MCF 10A (cell line): ENCODE measurements at regions not wholly inside any gene's neighbourhood (a gene's known extent, or its start where the extent isn't known, plus 50 kb on each side); places are given as distances from the start of the nearest gene placed in this dataset.

ENCODE experiments used
- BruUV-seq: library from RNA; stranded (reverse); fragments of 400-500 nt; replicated peaks from 2 replicates; lab custom pipeline; 2021; lab: Mats Ljungman, UMichigan
- CTCF ChIA-PET: fragments of 300-600 bp; sonication (Branson Sonifier 250); formaldehyde crosslinking; extraction: SDS; loops from one replicate; lab custom pipeline; 2021; ENCODE audit warnings: antibody characterized with exemption, inconsistent platforms; lab: Yijun Ruan, JAX
- POLR2A ChIA-PET: fragments of 300-600, 350-650 bp; sonication (Branson Sonifier 250); formaldehyde crosslinking; extraction: SDS; loops from one replicate; lab custom pipeline; 2020; ENCODE audit warnings: antibody characterized with exemption, inconsistent platforms; lab: Yijun Ruan, JAX
- DNase-seq: peaks from one replicate; pipeline ENCODE4 v3.0.0-alpha.2; 2018; ENCODE audit not compliant: unreplicated experiment
- H3K27ac Mint-ChIP-seq: one replicate; pipeline ENCODE4 v1.8.0; 2022; ENCODE audit warnings: mild to moderate bottlenecking, low read depth, mixed read lengths; ENCODE audit not compliant: unreplicated experiment
- H3K27me3 Mint-ChIP-seq: one replicate; pipeline ENCODE4 v1.8.0; 2022; ENCODE audit warnings: mixed read lengths; ENCODE audit not compliant: insufficient read depth, unreplicated experiment
- H3K36me3 Mint-ChIP-seq: one replicate; pipeline ENCODE4 v1.8.0; 2022; ENCODE audit warnings: mild to moderate bottlenecking, moderate library complexity, mixed read lengths; ENCODE audit not compliant: insufficient read depth, unreplicated experiment
- H3K4me1 Mint-ChIP-seq: one replicate; pipeline ENCODE4 v1.8.0; 2022; ENCODE audit warnings: mixed read lengths; ENCODE audit not compliant: insufficient read depth, unreplicated experiment
- H3K4me3 Mint-ChIP-seq: one replicate; pipeline ENCODE4 v1.8.0; 2022; ENCODE audit warnings: mild to moderate bottlenecking, moderate library complexity, mixed read lengths; ENCODE audit not compliant: unreplicated experiment
- H3K9me3 Mint-ChIP-seq: one replicate; pipeline ENCODE4 v1.8.0; 2022; ENCODE audit warnings: mixed read lengths; ENCODE audit not compliant: unreplicated experiment
- intact Hi-C: fragments of 100-400 bp; cut with micrococcal nuclease; formaldehyde crosslinking; loops from 2 replicates; pipeline ENCODE4 v1.14.1; 2022
- TF ChIP-seq, protein P1 (sequence below): fragments of 200-600 bp; IDR thresholded peaks from one replicate; pipeline ENCODE4 v1.8.0; 2022; ENCODE audit warnings: antibody characterized with exemption, mild to moderate bottlenecking; ENCODE audit not compliant: unreplicated experiment

GRCh38 chr15:100710744-100711515 lies 108.5 kb downstream of the ASB7 start:
- peak overlapping the region; percentile 12 for H3K27ac Mint-ChIP-seq
- H3K4me1 Mint-ChIP-seq = peaks cover 15% of the 10 kb centered on the region
- H3K9me3 Mint-ChIP-seq = peaks cover 20% of the 10 kb centered on the region
- H3K4me3 Mint-ChIP-seq = no peak overlapping the region
- intact Hi-C loops = no loop called here
- DNase-seq = no peak
- TF ChIP-seq, protein P1, sequence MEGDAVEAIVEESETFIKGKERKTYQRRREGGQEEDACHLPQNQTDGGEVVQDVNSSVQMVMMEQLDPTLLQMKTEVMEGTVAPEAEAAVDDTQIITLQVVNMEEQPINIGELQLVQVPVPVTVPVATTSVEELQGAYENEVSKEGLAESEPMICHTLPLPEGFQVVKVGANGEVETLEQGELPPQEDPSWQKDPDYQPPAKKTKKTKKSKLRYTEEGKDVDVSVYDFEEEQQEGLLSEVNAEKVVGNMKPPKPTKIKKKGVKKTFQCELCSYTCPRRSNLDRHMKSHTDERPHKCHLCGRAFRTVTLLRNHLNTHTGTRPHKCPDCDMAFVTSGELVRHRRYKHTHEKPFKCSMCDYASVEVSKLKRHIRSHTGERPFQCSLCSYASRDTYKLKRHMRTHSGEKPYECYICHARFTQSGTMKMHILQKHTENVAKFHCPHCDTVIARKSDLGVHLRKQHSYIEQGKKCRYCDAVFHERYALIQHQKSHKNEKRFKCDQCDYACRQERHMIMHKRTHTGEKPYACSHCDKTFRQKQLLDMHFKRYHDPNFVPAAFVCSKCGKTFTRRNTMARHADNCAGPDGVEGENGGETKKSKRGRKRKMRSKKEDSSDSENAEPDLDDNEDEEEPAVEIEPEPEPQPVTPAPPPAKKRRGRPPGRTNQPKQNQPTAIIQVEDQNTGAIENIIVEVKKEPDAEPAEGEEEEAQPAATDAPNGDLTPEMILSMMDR = no peak
- POLR2A ChIA-PET = interaction anchor here (3.5 kb wide), 1 partner anchor 11 kb away, joined by 35 read pairs; no protein-coding TSS in a partner anchor
- H3K36me3 Mint-ChIP-seq = peaks cover 12% of the 10 kb centered on the region
- BruUV-seq = no TSS peak
- CTCF ChIA-PET = interaction anchor here (0.5 kb wide), 1 partner anchor 379 kb away, joined by 3 read pairs; no protein-coding TSS in a partner anchor
- H3K27me3 Mint-ChIP-seq = no peaks in the 10 kb centered on the region

DNA sequence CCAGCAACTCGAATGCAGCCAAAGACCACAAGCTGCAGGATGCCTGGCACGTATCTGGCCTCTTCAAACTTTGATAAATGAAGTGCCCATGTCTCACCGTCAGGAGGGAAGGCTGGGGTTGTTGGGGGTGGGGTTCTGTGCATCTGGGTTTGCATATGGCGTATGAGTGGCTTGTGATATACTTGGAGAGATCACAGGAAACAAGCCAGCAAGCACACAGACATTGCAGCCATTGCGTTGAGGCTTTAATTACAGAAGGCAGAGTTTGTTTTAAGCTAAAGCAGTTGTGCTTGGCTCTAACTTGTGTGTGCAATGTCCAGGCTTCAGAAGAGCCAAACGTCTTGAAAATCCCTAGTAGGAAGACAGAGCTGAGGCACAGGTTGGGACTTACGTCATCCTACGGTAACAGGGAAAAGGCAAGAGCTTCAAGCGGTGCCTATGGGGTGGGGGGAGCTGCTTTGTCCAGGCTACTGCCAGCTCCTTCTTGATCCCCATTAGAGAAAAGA lies 109.2 kb downstream of the ASB7 start:
- H3K27ac Mint-ChIP-seq = peak overlapping the region; percentile 12
- H3K27me3 Mint-ChIP-seq = no peaks in the 10 kb centered on the region
- ChIA-PET POLR2A (interaction anchor here (0.9 to 3.5 kb wide), 2 partner anchors 9 to 11 kb away, joined by 3 to 35 read pairs; no protein-coding TSS in a partner anchor), CTCF (no interaction called here)
- peaks cover 20% of the 10 kb centered on the region for H3K9me3 Mint-ChIP-seq
- intact Hi-C loops = no loop called here
- TF ChIP-seq, protein P1 = no peak
- H3K4me1 Mint-ChIP-seq = peaks cover 15% of the 10 kb centered on the region
- peaks cover 12% of the 10 kb centered on the region for H3K36me3 Mint-ChIP-seq
- DNase-seq = no peak
- BruUV-seq = no TSS peak
- H3K4me3 Mint-ChIP-seq = no peak overlapping the region

- POLR2A ChIA-PET = interaction anchor here (0.6 to 3.5 kb wide), 3 partner anchors 10 to 18 kb away, joined by 3 to 35 read pairs (median 3); no protein-coding TSS in a partner anchor
- intact Hi-C loops = no loop called here
- TF ChIP-seq, protein P1 = no peak
- Mint-ChIP-seq H3K27me3 (no peaks in the 10 kb centered on the region), H3K4me1 (peaks cover 15% of the 10 kb centered on the region), H3K27ac (no peak overlapping the region), H3K4me3 (no peak overlapping the region), H3K36me3 (peaks cover 12% of the 10 kb centered on the region), H3K9me3 (peaks cover 20% of the 10 kb centered on the region)
- no TSS peak for BruUV-seq
- no peak for DNase-seq
- CTCF ChIA-PET = interaction anchor here (0.6 to 0.7 kb wide), 2 partner anchors 205 to 335 kb away, joined by 3 read pairs; no protein-coding TSS in a partner anchor
Measured at GRCh38 chr15:100712226-100712625, 109.8 kb downstream of the ASB7 start.
